ENCODE measurements at regions not wholly inside any gene's neighbourhood (a gene's known extent, or its start where the extent isn't known, plus 50 kb on each side); places are given as distances from the start of the nearest gene placed in this dataset.

GRCh38 chr11:121932646-121933185 lies 183.3 kb downstream of the BLID start:
- WGBS (ENCODE audit: insufficient coverage), result 100% methylated on average over 2 of the region's 3 CpGs
- Mint-ChIP-seq H3K9me3 (ENCODE audit: insufficient read depth) (no peaks in the 10 kb centered on the region), H3K4me3 (no peak overlapping the region), H3K27ac (no peak overlapping the region), H3K27me3 (peaks cover 14% of the 10 kb centered on the region), H3K4me1 (no peaks in the 10 kb centered on the region)
- Histone ChIP-seq H3K36me3 (replicated peaks in 1 of 2; ENCODE audit: control extremely low read depth in 1 of 2, control insufficient read depth in 1 of 2, extremely low read depth in 1 of 2, insufficient read depth in 2 of 2, low read length in 1 of 2) (no peaks in the 10 kb centered on the region), H3K9ac (ENCODE audit: low read length) (no peak overlapping the region), H3K27ac (ENCODE audit: low read length in 2 of 2) (no peak overlapping the region), H4K20me1 (ENCODE audit: control insufficient read depth, insufficient read depth, low read length, poor library complexity, severe bottlenecking) (no peaks in the 10 kb centered on the region), H2AFZ (ENCODE audit: insufficient read depth, low read depth, low read length, poor library complexity, severe bottlenecking) (no peak overlapping the region), H3K4me2 (replicated peaks; ENCODE audit: low read depth, low read length, poor library complexity, severe bottlenecking) (no peak overlapping the region), H3K9me3 (ENCODE audit: control extremely low read depth in 1 of 3, control insufficient read depth in 2 of 3, insufficient read depth in 1 of 3, low read length in 2 of 3) (peaks cover 0 to 3% (median 0%) of the 10 kb centered on the region in 3 donors), H3K27me3 (replicated peaks in 1 of 4; ENCODE audit: control extremely low read depth in 1 of 4, control insufficient read depth in 3 of 4, insufficient read depth in 4 of 4, low read length in 3 of 4) (peaks cover 0 to 12% (median 3%) of the 10 kb centered on the region in 4 experiments), H3K79me2 (ENCODE audit: control insufficient read depth, insufficient read depth, low read length) (no peaks in the 10 kb centered on the region), H3K4me1 (ENCODE audit: control insufficient read depth in 2 of 2, insufficient read depth in 2 of 2, low read length in 2 of 2) (peaks cover 9 to 14% of the 10 kb centered on the region in 2 donors), H3K4me3 (ENCODE audit: control extremely low read depth in 1 of 5, extremely low read depth in 1 of 5, insufficient read depth in 1 of 5, low read depth in 2 of 5, low read length in 4 of 5) (no peak overlapping the region)
- intact Hi-C loops (cut with micrococcal nuclease), result no loop called here
- ChIA-PET CTCF (no interaction called here), POLR2A (no interaction called here)
- TF ChIP-seq EZH2 (IDR thresholded peaks at IDR 0.05; ENCODE audit: borderline replicate concordance, insufficient read depth, low read depth, low read length, poor library complexity, severe bottlenecking) (no peak), CTCF (IDR thresholded peaks at IDR 0.05) (no peak)
- ATAC-seq (ENCODE audit: low read depth) (no peak), DNase-seq (no peak)

- H3K9me3 ChIP-seq (ENCODE audit: control extremely low read depth in 1 of 3, control insufficient read depth in 2 of 3, insufficient read depth in 1 of 3, low read length in 2 of 3), result peaks cover 0 to 3% (median 0%) of the 10 kb centered on the region in 3 donors
- POLR2A ChIA-PET, result no interaction called here
- CTCF ChIA-PET, result no interaction called here
- no peak overlapping the region for H3K4me3 ChIP-seq (ENCODE audit: control extremely low read depth in 1 of 5, extremely low read depth in 1 of 5, insufficient read depth in 1 of 5, low read depth in 2 of 5, low read length in 4 of 5)
- no peak for ATAC-seq (ENCODE audit: low read depth)
- H3K9me3 Mint-ChIP-seq (ENCODE audit: insufficient read depth), result no peaks in the 10 kb centered on the region
- no peak overlapping the region for H3K4me3 Mint-ChIP-seq
- no peak overlapping the region for H3K9ac ChIP-seq (ENCODE audit: low read length)
- H3K27ac Mint-ChIP-seq, result no peak overlapping the region
- H3K4me1 Mint-ChIP-seq, result no peaks in the 10 kb centered on the region
- intact Hi-C loops (cut with micrococcal nuclease), result no loop called here
- peaks cover 22% of the 10 kb centered on the region for H3K27me3 Mint-ChIP-seq
- TF ChIP-seq EZH2 (IDR thresholded peaks at IDR 0.05; ENCODE audit: borderline replicate concordance, insufficient read depth, low read depth, low read length, poor library complexity, severe bottlenecking) (no peak), CTCF (IDR thresholded peaks at IDR 0.05) (no peak)
- DNase-seq, result no peak
- H3K27ac ChIP-seq (ENCODE audit: low read length in 2 of 2), result no peak overlapping the region
- no peak overlapping the region for H3K4me2 ChIP-seq (replicated peaks; ENCODE audit: low read depth, low read length, poor library complexity, severe bottlenecking)
- H3K79me2 ChIP-seq (ENCODE audit: control insufficient read depth, insufficient read depth, low read length), result no peaks in the 10 kb centered on the region
- 95% methylated on average over 2 of the region's 4 CpGs for WGBS (ENCODE audit: insufficient coverage)
- H3K4me1 ChIP-seq (ENCODE audit: control insufficient read depth in 2 of 2, insufficient read depth in 2 of 2, low read length in 2 of 2), result peaks cover 9 to 14% of the 10 kb centered on the region in 2 donors
- peaks cover 0 to 12% (median 3%) of the 10 kb centered on the region in 4 experiments for H3K27me3 ChIP-seq (replicated peaks in 1 of 4; ENCODE audit: control extremely low read depth in 1 of 4, control insufficient read depth in 3 of 4, insufficient read depth in 4 of 4, low read length in 3 of 4)
- H3K36me3 ChIP-seq (replicated peaks in 1 of 2; ENCODE audit: control extremely low read depth in 1 of 2, control insufficient read depth in 1 of 2, extremely low read depth in 1 of 2, insufficient read depth in 2 of 2, low read length in 1 of 2), result no peaks in the 10 kb centered on the region
- no peaks in the 10 kb centered on the region for H4K20me1 ChIP-seq (ENCODE audit: control insufficient read depth, insufficient read depth, low read length, poor library complexity, severe bottlenecking)
- H2AFZ ChIP-seq (ENCODE audit: insufficient read depth, low read depth, low read length, poor library complexity, severe bottlenecking), result no peak overlapping the region
These were observed 184.2 kb downstream of the BLID start for GRCh38 chr11:121931748-121932352.
